Prostate gland (tissue), 2 donors: ENCODE measurements at regions not wholly inside any gene's neighbourhood (a gene's known extent, or its start where the extent isn't known, plus 50 kb on each side); places are given as distances from the start of the nearest gene placed in this dataset.

Experiments
- POLR2A ChIP-seq: fragments of 450-650 bp; IDR thresholded peaks from one replicate; pipeline ENCODE4 v1.6.1; 2016; ENCODE audit warnings: antibody characterized with exemption, mild to moderate bottlenecking
- POLR2AphosphoS5 ChIP-seq: sonication (generic); formaldehyde crosslinking; IDR thresholded peaks from one replicate; pipeline ENCODE4 v1.6.1; 2017; ENCODE audit warnings: antibody characterized with exemption
- TF ChIP-seq, protein P1 (sequence below), 4 experiments: fragments of 200-600 bp in 2 of 4; fragments of 450-650 bp in 2 of 4; sonication (generic) in 2 of 4; IDR thresholded peaks; 1 replicate in 3 of 4; 2 replicates in 1 of 4; pipeline ENCODE4 v1.5.1; 2016 to 2019; ENCODE audit warnings: antibody characterized with exemption in 4 of 4, mild to moderate bottlenecking in 2 of 4, moderate library complexity in 2 of 4

DNA sequence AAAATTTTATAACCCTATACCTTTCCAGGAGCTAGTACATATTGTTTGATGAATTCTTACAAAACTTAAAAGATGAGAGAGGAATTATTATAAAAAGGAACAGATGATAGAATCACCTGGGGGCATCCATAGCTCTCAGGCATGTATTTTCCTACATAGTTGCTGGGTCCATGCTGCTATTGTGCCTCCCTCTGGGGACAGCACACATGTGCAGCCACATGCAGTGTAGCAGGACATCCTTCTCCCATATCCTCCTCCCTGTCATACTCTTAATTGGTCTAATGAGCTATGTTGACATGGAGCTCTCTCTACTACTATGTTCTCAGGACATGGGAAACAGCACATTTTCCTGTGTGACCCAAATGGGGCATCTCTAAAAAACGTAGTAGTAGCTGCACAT is 898.2 kb upstream of the MAP3K7 start:
- TF ChIP-seq, protein P1, sequence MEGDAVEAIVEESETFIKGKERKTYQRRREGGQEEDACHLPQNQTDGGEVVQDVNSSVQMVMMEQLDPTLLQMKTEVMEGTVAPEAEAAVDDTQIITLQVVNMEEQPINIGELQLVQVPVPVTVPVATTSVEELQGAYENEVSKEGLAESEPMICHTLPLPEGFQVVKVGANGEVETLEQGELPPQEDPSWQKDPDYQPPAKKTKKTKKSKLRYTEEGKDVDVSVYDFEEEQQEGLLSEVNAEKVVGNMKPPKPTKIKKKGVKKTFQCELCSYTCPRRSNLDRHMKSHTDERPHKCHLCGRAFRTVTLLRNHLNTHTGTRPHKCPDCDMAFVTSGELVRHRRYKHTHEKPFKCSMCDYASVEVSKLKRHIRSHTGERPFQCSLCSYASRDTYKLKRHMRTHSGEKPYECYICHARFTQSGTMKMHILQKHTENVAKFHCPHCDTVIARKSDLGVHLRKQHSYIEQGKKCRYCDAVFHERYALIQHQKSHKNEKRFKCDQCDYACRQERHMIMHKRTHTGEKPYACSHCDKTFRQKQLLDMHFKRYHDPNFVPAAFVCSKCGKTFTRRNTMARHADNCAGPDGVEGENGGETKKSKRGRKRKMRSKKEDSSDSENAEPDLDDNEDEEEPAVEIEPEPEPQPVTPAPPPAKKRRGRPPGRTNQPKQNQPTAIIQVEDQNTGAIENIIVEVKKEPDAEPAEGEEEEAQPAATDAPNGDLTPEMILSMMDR (IDR thresholded peaks at IDR 0.05), result no peak
- no peak for TF ChIP-seq POLR2AphosphoS5
- TF ChIP-seq POLR2A, result no peak
